ENCODE measurements at regions not wholly inside any gene's neighbourhood (a gene's known extent, or its start where the extent isn't known, plus 50 kb on each side); places are given as distances from the start of the nearest gene placed in this dataset.

DNA sequence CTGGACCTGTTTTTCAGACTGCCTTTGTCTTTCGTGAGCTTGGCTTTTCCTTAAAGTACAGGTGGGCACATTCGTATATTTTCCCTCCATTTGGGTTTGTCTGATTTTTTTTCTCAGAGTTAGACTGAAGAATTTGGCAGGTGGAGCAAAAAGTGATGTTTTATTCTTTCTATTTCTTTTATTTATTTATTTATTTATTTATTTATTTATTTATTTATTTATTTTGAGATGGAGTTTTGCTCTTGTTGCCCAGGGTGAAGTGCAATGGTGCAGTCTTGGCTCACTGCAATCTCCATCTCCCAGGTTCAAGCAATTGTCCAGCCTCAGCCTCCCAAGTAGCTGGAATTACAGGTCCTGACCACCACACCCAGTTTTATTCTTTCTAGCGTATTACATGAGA lies 1805.1 kb upstream of the WWC1 start:
- Mint-ChIP-seq H3K27me3 (no peaks in the 10 kb centered on the region), H3K4me1 (ENCODE audit: low read depth) (no peaks in the 10 kb centered on the region), H3K36me3 (ENCODE audit: insufficient read depth) (no peaks in the 10 kb centered on the region), H3K27ac (no peak overlapping the region), H3K4me3 (ENCODE audit: low read depth) (no peak overlapping the region), H3K9me3 (ENCODE audit: low read depth) (peaks cover 3% of the 10 kb centered on the region)
- DNase-seq (ENCODE audit: low spot score, unreplicated experiment), result no peak
- TF ChIP-seq, protein P1, sequence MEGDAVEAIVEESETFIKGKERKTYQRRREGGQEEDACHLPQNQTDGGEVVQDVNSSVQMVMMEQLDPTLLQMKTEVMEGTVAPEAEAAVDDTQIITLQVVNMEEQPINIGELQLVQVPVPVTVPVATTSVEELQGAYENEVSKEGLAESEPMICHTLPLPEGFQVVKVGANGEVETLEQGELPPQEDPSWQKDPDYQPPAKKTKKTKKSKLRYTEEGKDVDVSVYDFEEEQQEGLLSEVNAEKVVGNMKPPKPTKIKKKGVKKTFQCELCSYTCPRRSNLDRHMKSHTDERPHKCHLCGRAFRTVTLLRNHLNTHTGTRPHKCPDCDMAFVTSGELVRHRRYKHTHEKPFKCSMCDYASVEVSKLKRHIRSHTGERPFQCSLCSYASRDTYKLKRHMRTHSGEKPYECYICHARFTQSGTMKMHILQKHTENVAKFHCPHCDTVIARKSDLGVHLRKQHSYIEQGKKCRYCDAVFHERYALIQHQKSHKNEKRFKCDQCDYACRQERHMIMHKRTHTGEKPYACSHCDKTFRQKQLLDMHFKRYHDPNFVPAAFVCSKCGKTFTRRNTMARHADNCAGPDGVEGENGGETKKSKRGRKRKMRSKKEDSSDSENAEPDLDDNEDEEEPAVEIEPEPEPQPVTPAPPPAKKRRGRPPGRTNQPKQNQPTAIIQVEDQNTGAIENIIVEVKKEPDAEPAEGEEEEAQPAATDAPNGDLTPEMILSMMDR (IDR thresholded peaks at IDR 0.05; ENCODE audit: unreplicated experiment), result no peak

DNA sequence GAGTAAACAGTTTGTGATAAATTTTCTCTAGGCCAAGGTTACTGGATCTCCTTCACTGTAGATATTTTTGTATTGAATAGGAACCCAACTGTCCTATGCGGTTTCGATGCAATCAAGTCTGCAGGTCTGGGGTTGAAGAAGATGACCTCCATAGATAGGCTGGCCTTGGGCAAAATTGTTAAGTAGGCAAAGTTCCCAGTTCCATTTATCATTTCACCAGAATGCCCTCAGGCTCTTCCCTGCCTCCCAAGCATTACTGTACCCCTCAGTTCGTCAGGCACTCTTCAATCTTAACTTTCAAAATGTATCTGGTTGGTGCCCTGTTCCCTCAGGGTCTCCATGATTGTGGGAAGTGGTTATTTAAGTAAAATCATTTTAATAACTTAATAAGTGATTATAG lies 1802.9 kb upstream of the WWC1 start:
- H3K4me1 Mint-ChIP-seq (ENCODE audit: low read depth), result no peaks in the 10 kb centered on the region
- no peak for DNase-seq (ENCODE audit: low spot score, unreplicated experiment)
- H3K9me3 Mint-ChIP-seq (ENCODE audit: low read depth), result peaks cover 3% of the 10 kb centered on the region
- TF ChIP-seq, protein P1 (IDR thresholded peaks at IDR 0.05; ENCODE audit: unreplicated experiment), result no peak
- no peak overlapping the region for H3K4me3 Mint-ChIP-seq (ENCODE audit: low read depth)
- H3K36me3 Mint-ChIP-seq (ENCODE audit: insufficient read depth), result no peaks in the 10 kb centered on the region
- H3K27me3 Mint-ChIP-seq, result no peaks in the 10 kb centered on the region
- H3K27ac Mint-ChIP-seq, result no peak overlapping the region

DNA sequence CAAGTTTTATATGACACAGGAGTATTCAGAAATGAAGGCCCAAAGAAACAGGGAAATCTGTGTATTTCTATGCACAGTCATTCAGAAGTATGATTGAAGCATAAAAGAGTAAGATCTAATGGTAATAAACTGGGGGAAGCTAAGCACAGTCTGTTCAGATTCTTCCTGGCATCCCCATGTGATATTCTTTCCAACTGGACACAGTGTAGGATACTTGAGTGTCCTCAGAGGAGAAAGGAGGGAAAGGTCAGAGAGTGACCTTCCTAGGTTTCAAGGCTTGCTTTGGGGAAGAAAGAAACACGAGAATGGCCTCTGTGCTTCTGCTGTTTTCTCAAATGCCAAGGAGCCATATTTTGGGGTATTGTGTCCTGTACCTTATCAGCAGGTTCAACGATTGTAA lies 1798.4 kb upstream of the WWC1 start:
- H3K27ac Mint-ChIP-seq, result no peak overlapping the region
- TF ChIP-seq, protein P1 (IDR thresholded peaks at IDR 0.05; ENCODE audit: unreplicated experiment), result no peak
- H3K36me3 Mint-ChIP-seq (ENCODE audit: insufficient read depth), result no peaks in the 10 kb centered on the region
- H3K9me3 Mint-ChIP-seq (ENCODE audit: low read depth), result no peaks in the 10 kb centered on the region
- no peak for DNase-seq (ENCODE audit: low spot score, unreplicated experiment)
- no peak overlapping the region for H3K4me3 Mint-ChIP-seq (ENCODE audit: low read depth)
- H3K27me3 Mint-ChIP-seq, result no peaks in the 10 kb centered on the region
- H3K4me1 Mint-ChIP-seq (ENCODE audit: low read depth), result peaks cover 7% of the 10 kb centered on the region

DNA sequence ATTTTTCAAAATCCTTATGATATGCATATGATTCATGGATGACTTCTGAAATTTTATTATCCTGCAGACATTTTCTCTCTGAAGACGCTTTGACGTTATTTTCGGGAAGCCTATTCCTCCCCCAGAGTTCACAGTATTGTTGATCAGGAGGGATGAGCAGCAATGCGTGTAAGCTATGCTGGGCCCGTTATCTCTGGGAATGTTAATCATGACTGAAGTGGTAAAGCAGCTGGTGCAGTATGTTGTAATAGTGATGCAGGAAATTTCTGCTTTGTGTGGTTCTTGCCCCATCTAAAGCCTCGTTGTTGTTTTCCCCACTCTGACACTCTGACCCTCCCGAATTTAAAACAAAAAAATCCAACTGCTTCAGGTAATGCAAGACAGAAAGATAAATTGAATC lies 1797.8 kb upstream of the WWC1 start:
- peak overlapping the region; percentile 65 for H3K27ac Mint-ChIP-seq
- H3K4me3 Mint-ChIP-seq (ENCODE audit: low read depth), result no peak overlapping the region
- TF ChIP-seq, protein P1 (IDR thresholded peaks at IDR 0.05; ENCODE audit: unreplicated experiment), result no peak
- H3K4me1 Mint-ChIP-seq (ENCODE audit: low read depth), result peaks cover 7% of the 10 kb centered on the region
- no peaks in the 10 kb centered on the region for H3K9me3 Mint-ChIP-seq (ENCODE audit: low read depth)
- no peaks in the 10 kb centered on the region for H3K36me3 Mint-ChIP-seq (ENCODE audit: insufficient read depth)
- H3K27me3 Mint-ChIP-seq, result no peaks in the 10 kb centered on the region
- no peak for DNase-seq (ENCODE audit: low spot score, unreplicated experiment)

DNA sequence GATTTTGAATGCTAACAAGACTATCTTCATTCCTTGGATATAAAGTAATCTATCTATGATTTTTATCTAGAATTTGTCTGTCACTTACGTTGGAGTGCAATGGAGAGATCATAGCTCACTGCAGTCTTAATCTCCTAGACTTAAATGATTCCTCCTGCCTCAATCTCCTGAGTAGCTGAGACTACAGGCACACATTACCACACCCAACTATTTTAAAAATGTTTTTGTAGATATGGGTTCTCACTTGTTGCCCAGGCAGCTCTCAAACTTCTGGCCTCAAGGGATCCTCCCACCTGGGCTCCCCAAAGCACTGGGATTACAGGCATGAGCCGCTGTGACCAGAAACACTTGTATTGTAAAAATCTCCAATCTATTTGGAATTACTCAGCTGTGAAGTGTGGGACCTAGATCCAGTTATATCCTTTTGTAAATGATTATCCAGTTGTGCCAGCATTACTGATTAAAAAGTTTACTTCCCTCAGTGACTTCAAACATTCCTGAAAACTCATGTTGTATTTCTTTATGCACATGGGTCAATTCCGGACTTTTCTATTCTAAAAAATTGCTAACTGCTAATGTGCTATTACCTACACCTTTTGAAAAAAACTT lies 1793.8 kb upstream of the WWC1 start:
- Mint-ChIP-seq H3K9me3 (ENCODE audit: low read depth) (no peaks in the 10 kb centered on the region), H3K4me1 (ENCODE audit: low read depth) (peaks cover 7% of the 10 kb centered on the region), H3K4me3 (ENCODE audit: low read depth) (no peak overlapping the region), H3K36me3 (ENCODE audit: insufficient read depth) (no peaks in the 10 kb centered on the region), H3K27me3 (no peaks in the 10 kb centered on the region), H3K27ac (no peak overlapping the region)
- TF ChIP-seq, protein P1 (IDR thresholded peaks at IDR 0.05; ENCODE audit: unreplicated experiment), result no peak
- no peak for DNase-seq (ENCODE audit: low spot score, unreplicated experiment)
